DMS 273 (cell line): ENCODE measurements at regions not wholly inside any gene's neighbourhood (a gene's known extent, or its start where the extent isn't known, plus 50 kb on each side); places are given as distances from the start of the nearest gene placed in this dataset.
A peak's percentile ranks its signal among the peaks of the same experiment; 100 is the strongest.
"Not testable (repeated sequence)": the region's sequence is repeated elsewhere in the genome, so short reads cannot be mapped to it uniquely, and the experiment has no call there.

Experiments
- DNase-seq: peaks from one replicate; lab custom pipeline; 2025; ENCODE audit not compliant: unreplicated experiment; lab: John Stamatoyannopoulos, UW

DNA sequence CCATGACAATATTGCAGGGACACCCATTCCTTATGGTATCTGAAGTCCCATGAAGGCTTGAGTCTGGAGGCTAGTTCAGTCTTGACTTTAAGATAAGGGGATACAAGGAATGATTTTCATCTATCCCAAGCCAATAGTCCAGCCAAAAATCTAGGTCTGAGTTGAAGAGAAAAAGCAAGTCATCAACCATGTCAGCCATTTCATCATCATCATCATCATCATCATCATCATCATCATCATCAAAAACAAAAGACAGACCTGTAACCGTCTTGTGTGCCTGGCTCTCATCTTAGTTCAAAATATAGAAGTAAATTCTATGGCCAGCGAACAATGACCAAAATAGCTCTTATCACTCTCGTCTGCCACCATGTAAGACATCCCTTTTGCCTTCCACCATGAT, 59.5 kb upstream of the FAM90A26 start:
- not testable (repeated sequence) for DNase-seq

DNA sequence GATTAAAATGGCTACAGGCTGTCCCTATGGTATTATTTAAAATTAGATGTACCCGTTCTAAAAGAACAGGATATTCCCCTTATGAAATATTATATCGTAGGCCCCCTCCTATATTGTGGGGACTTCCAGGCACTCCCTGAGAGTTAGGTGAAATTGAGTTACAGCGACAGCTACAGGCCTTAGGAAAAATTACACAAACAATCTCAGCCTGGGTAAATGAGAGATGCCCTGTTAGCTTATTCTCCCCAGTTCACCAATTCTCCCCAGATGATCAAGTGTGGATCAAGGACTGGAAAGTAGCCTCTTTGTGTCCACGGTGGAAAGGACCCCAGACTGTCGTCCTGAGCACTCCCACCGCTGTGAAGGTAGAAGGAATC, 67.1 kb upstream of the FAM90A26 start:
- not testable (repeated sequence) for DNase-seq

GRCh38 chr4:9102471-9103147, 67.6 kb upstream of the FAM90A26 start:
- not testable (repeated sequence) for DNase-seq

DNA sequence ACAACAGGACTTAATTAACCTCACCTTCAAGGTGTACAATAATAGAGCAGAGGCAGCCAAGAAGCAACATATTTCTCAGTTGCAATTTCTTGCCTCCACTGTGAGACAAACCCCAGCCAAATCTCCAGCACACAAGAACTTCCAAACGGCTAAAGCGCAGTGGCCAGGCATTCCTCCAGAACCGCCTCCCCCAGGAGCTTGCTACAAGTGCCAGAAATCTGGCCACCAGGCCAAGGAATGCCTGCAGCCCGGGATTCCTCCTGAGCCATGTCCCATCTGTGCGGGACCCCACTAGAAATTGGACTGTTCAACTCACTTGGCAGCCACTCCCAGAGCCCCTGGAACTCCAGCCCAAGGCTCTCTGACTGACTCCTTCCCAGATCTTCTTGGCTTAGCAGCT, 73.9 kb upstream of the FAM90A26 start:
- not testable (repeated sequence) for DNase-seq

DNA sequence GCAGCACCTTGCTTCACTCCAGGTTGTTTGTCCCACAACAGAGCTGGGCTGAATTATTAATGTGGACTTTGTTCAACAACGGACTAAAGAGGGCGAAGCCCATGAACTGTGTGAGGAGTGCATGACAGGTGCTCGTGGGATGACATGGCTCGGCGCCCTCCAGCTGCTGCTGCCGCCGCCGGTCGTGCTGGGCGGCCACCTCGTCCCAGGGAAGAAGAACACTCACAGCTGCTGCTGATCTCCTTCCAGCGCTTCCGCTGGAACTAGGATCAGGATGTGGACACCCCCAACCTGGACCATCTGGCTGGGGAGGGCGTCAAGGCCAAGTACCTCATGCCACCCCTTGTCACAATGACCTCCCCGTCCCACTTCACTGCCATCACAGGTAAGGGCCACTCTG, 91.4 kb upstream of the FAM90A26 start:
- not testable (repeated sequence) for DNase-seq

DNA sequence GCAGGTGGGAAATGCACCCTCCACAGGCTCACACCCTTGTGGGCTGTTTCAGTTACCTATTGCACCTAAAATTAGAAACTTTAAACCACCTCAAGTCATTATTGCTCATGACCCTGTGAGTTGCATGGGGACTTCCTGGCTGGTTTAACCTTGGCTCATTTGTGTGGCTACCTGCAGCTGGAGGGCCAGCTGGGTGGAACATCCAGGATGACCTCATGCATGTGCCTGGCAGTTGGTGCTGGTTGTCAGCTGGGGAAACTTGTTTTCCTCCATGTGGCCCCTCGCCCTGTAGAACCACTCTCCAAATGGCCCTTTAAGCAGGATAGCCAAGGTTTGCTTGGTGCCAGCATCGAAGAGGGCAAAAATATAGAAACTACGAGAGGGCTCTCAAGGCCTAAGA, 93.2 kb upstream of the FAM90A26 start:
- DNase-seq, result not testable (repeated sequence)

DNA sequence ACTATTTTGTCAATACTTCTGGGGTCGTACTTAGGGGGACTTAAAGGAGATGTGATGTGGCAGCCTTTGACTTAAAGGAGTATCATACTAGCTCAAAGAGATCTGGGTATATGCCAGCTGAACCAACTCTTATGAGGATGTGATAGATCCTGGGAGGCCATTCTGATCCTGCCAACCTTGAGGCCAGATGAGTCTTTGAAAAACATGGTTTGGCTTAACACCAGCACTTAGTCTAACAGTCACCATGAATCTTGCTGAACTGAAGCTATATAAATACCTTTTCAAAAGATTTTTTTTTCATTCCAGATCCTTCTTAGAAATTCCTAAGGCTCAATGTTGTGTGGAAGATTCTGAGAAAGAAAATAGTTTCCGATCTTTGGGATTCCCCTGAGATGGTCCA, 93.7 kb upstream of the FAM90A26 start:
- not testable (repeated sequence) for DNase-seq

DNA sequence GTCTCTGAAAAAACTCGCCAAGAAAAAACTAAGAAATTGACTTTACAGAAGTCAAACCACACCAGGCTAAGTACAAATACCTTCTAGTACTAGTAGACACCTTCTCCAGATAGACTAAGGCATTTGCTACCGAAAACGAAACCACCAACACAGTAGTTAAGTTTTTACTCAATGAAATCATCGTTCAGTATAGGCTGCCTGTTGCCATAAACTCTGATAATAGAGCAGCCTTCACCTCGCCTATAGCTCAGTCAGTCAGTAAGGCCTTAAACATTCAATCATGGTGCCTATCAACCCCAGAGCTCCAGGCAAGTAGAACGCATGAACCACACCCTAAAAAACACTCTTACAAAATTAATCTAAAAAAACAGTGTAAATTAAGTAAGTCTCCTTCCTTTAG, 96.8 kb upstream of the FAM90A26 start:
- DNase-seq, result not testable (repeated sequence)

GRCh38 chr4:9072521-9073220, 97.5 kb upstream of the FAM90A26 start:
- DNase-seq, result not testable (repeated sequence)

DNA sequence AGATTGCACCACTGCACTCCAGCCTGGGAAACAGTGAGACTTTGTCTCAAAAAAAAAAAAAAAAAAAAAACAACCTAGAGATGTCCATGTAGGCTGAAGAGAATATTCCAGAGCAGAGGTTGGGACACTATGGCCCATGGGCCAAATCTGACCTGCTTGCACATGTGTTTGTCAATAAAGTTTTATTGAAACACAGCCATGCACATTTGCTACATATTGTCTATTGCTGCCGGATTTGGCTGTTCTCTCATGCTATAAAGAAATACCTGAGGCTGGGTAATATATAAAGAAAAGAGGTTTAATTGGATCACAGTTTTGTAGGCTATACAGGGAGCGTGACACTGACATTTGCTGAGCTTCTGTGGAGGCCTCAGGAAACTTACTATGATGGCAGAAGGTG, 102.3 kb upstream of the FAM90A26 start:
- not testable (repeated sequence) for DNase-seq

DNA sequence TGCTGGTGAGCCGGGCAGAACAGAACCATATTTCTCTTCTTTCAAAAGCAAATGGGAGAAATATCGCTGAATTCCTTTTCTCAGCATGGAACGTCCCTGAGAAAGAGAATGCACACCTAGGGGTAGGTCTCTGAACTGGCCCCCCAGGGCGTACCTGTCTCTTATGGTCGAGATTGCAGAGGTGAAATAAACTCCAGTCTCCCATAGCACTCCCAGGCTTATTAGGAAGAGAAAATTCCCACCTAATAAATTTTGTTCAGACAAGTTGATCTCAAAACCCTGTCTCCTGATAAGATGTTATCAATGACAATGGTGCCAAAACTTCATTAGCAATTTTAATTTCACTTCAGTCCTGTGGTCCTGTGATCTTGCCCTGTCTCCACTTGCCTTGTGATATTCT, 106.6 kb upstream of the FAM90A26 start:
- not testable (repeated sequence) for DNase-seq

DNA sequence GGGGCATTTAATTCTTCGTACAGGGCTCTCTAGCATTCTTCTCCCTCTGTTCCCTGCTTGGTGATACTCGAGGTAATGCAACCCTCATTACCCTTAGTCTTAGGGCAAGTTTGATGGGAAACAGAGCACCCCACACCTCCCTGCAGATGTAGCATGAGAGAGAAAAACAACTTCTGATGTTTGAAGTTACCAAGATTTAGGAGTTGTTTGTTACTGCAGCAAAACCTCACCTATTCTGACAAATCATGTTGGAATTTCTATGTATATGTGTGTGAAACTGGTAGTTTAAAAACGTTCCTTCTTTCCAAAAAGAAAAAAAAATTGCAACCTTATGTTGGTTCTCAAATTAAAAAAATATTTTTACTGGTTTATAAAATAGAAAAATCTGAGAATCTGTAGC, 145.3 kb upstream of the FAM90A26 start:
- DNase-seq, result not testable (repeated sequence)

GRCh38 chr4:9009792-9010191, 138.2 kb upstream of the HMX1 start:
- DNase-seq, result not testable (repeated sequence)

GRCh38 chr4:9008407-9008806, 136.8 kb upstream of the HMX1 start:
- not testable (repeated sequence) for DNase-seq

DNA sequence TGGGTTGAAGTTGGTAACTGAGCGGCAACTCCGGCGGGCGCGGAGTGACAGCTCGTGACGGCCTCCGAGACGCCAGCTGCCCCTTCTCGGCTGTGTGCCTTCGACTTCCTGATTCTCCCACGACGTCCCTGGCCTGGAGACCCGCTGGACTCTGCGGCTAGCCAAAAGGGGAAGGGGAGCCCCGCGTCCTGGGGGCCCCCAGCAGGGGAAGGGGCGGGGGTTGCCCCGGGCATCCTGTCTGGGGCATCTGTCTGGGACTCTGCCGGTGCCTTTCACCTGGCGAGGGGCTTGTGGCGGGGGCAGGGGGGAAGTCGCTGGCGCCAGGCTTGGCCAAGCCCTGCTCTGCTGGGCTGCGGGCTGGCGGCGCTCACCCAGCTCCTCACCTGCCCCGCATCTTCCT, 129.5 kb upstream of the HMX1 start:
- not testable (repeated sequence) for DNase-seq

DNA sequence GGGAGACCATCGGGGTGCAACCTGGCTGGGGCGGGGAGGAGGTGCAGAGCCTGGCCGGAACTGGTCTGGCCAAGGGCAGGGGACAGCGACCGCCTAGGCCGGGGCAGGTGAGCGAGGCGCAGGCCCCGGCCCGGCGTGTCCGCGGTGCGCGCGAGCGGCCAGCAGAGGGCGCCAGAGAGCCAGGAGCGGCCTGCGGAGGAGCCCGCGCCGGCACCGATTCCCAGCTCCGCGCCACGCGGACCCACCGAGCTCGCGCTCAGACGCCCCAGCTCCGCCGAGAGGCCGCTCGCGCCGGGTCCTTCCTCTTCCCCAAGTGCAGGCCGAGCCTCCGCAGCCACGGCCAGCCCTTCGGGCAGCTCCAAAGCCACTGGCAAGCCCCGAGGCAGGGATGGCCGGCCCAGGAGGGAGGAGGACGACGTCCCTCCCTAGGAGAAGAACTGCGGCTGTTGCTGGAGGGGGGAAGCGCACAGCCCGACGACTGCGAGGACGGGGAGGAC, 128.9 kb upstream of the HMX1 start:
- DNase-seq, result peak; percentile 59

DNA sequence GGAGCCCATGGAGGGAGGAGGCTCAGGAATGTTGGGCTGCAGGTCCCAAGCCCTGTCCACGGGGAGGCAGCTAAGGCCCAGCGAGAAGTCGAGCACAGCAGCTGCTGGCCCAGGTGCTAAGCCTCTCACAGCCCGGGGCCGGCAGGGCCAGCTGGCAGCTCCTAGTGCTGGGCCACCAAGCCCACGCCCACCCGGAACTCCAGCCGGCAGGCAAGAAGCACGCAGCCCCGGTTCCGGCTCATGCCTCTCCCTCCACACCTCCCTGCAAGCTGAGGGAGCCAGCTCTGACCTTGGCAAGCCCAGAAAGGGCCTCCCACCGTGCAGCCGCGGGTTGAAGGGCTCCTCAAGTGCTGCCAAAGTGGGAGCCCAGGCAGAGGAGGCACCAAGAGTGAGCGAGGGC, 121.3 kb upstream of the HMX1 start:
- DNase-seq, result not testable (repeated sequence)

GRCh38 chr4:8991449-8991848, 119.8 kb upstream of the HMX1 start:
- peak; percentile 2 for DNase-seq

DNA sequence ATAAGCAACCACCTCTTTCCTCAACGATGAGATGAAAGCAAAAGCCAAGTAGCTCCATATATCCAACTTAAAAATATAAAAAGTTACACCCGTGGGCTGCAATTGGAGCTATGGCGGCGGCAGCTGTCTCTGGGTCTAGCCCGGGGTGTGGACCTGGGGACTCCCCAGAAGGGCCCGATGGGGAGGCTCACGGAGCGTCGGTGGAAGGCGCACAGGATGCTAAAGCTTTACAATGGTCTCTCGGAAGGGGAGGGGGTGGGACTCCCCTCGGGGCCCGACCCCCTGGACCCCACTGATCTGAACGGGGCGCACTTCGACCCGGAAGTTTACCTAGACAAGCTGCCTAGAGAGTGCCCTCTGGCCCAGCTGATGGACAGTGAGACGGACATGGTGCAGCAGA, 118.7 kb upstream of the HMX1 start:
- DNase-seq, result not testable (repeated sequence)

DNA sequence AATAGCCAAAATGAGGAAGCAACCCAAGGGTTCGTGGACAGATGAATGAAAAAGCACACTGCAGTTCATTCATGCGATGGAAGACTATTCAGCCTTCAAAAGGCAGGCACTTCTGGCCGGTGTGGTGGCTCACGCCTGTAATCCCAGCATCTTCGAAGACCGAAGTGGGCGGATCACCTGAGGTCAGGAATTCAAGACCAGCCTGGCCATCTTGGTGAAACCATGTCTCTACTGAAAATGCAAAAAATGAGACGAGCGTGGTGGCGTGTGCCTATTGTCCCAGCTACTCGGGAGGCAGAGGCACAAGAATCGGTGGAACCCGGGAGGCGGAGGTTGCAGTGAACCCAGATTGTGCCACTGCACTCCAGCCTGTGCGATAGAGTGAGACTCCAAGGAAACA, 114.1 kb upstream of the HMX1 start:
- not testable (repeated sequence) for DNase-seq

GRCh38 chr4:8984641-8985040, 113.0 kb upstream of the HMX1 start:
- not testable (repeated sequence) for DNase-seq

GRCh38 chr4:8983921-8984320, 112.3 kb upstream of the HMX1 start:
- not testable (repeated sequence) for DNase-seq
